NCI-H748 treated with DMSO at 0.1 percent for 48 hours (cell line): ENCODE measurements at regions not wholly inside any gene's neighbourhood (a gene's known extent, or its start where the extent isn't known, plus 50 kb on each side); places are given as distances from the start of the nearest gene placed in this dataset.
A peak's percentile ranks its signal among the peaks of the same experiment; 100 is the strongest.
"Not testable (repeated sequence)": the region's sequence is repeated elsewhere in the genome, so short reads cannot be mapped to it uniquely, and the experiment has no call there.

ENCODE experiments used
- DNase-seq: peaks from one replicate; lab custom pipeline; 2025; lab: John Stamatoyannopoulos, UW

- DNase-seq, result peak; percentile 49
Measured at GRCh38 chr4:97396097-97396496, 747.2 kb downstream of the STPG2 start.

- no peak for DNase-seq
Measured at GRCh38 chr4:97396605-97397004, 746.7 kb downstream of the STPG2 start.

DNA sequence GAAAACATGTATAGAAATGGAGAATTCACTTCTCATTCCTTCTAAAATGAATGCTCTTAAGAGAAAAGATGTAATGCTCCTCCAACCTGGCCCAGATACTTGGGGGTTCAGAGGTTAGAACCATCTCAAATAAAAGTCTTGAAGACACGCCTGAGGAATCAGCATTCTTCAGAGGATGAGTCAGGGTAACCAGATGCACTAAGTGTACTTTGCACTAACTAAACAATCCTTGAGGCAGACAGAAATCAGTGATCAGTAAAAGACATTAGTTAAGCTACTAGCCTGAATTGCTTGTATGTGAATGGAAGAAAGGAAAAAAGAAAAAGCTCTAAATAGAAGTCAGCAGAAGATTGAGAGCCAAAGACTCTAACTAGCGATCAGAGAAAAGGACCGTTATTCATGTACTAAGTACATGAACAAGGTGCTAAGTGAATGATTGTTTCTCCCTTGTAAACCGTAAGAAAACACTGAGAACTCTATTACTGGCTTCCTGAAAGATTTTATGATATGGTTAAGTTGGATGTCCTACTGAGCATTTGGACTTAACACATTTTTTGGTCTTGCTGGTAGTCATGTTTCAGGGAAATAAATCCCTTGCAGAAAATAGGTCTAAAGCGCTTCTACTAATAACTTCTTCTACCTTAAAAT, 738.3 kb downstream of the STPG2 start:
- no peak for DNase-seq

DNA sequence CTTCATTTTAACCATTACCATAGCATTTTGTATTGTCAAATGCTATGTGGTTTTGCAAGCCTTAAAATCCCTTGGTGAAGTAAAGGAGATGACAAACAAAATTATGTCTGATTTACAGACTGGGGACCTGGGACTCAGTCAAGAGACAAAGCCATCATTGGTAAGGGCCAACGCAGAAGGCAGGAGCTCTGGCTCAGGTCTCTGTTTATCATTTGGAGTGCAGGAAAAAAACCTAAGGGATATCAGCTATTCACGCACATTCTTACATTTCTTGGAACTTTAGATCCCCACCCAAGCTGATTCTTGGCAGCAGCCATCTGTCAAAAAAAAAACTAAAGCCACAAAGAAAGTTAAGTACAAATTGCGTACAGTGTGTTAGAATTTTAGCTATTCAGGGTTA, 731.9 kb downstream of the STPG2 start:
- no peak for DNase-seq

DNA sequence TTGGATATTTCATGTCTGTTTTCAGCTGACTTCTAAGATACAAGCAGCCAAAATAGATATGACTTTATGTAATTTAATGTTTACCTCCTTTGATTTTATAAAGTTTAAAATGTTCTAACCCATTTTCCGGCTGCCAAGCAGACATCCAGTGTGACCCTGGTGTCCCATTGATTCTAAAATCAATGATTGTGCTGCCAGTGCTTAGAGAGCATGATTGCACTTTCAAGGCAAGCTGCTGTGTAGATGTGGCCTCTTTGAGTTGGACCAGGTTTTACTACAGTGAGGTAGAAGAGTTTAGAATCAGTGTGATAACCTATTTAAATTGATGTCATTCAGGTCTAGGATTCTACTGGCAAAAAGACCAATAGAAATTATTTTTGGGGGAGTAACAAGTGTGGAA, 730.9 kb downstream of the STPG2 start:
- DNase-seq, result no peak

DNA sequence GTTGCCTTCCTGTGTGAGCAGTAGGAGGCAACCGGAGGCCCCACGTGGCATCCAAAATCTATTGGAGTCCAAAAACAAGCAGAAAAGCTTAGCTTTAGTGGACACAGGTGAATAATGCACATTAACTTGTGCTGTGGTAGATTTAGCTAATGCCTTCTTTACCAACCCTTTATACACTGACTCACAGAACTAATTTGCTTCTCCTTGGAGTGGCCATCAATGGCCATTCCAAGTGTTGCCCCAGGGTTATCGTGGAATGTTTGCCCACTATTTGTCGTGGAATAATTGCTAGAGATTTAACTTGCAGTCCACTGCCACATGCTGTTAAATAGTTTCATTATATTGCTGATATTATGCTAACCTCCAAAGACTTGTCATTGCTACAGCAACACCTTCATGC, 729.1 kb downstream of the STPG2 start:
- no peak for DNase-seq

- DNase-seq, result no peak
Measured at GRCh38 chr4:97432551-97432950, 710.7 kb downstream of the STPG2 start.

- not testable (repeated sequence) for DNase-seq
Measured at GRCh38 chr4:97437998-97438705, 705.1 kb downstream of the STPG2 start.

DNA sequence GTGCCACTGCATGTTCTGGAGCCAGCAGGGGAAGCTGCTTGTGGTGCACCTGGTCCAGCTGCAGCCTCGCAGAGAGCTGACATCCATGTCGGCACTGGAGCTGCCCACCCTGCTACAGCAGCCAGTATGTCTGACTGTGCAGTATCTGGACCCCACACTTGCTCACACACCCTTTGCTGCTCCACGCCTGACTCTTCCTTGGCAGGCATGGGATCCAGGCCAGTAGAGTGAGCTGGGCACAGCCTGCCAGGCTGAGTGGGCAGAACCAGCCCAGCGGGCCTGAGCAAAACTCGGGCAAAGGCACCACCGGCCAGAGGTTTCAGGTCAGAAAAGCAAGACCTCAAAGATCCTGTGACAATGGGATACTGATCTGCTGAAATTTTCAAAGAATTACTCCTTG, 690.1 kb downstream of the STPG2 start:
- no peak for DNase-seq

DNA sequence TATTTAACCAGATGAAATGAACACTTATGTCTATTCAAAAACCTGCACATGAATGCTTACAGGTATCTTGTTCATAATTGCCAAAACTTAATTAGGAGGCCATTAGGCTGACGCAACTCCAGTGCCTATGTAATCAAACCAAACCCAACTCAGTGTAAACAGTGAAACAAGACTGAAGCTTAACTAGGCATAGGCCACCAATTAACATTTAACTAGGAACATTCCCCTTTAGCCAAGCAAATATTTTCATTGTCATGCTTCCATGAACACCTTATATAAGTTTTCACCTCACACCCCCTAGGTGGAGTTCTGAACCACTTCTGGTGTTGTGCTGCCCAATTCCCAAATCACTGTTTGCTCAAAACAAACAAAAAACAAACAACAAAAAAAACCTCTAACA, 686.0 kb downstream of the STPG2 start:
- DNase-seq, result peak; percentile 90

- DNase-seq, result no peak
Measured at GRCh38 chr4:97468272-97468671, 675.0 kb downstream of the STPG2 start.

DNA sequence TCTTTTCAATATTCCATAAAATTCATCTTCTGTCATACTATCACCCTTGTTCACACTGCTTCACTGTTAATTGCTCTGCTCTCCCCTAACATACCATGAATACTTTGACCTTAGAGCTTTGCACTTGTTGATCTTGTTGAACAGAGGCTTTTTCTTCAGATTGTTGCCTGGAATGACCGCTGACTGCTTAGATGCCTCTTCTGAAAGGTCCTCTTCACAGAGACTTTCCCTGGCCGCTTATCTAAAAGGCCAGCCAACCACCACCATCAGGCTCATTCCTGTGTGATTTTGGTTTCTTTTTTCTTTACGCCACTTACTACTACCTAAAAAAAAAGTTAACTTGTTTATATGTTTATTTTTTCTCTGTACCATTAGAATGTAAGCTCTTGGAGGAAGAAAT, 667.7 kb downstream of the STPG2 start:
- no peak for DNase-seq

DNA sequence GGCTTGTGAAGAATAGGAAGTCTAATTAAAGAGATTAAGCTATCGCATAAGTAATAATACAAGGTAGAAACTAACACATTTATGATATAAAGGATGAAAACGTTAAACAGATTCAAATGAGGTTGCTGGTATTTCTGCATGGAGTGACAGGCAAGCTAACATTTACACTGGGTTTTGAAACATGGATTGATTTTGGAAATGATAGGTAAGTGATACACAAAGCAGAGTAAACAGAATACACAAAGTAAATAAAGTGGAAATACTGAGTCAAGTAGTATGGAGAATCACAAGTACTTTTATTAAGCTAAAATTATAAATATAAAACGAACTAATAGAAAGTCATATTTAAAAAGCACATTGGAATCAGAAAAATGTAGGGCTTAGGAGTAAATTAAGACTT, 665.3 kb downstream of the STPG2 start:
- no peak for DNase-seq

GRCh38 chr4:97479388-97479787, 663.9 kb downstream of the STPG2 start:
- DNase-seq, result no peak

GRCh38 chr4:97491856-97492255, 651.4 kb downstream of the STPG2 start:
- no peak for DNase-seq

- no peak for DNase-seq
Measured at GRCh38 chr4:97493815-97494518, 649.3 kb downstream of the STPG2 start.

DNA sequence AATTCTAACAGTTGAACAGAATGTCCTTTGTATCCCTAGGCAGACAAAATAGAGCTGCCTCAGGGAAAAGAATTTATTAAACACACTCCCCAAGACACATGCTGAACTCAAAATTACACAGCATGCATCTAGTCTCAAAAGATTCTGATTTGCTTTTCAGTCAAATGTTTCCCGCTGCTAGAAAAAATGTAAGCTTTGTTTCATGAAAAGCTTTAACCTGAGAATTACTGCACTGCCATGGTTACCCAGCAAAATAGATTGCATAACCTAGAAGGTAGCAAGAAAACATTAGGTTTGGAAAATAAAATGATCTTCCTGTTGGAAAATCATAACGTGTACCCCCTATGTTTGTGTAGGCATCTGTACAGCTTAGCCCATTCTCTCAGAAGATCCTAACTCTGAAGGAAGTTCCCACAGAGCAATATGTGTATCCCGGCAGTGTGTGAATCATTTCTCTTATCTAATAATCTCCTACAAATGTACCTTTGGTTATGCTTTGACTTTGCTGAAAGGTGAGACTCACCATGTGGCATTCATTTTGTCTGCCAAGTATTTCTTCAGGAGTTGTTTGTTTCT, 646.9 kb downstream of the STPG2 start:
- DNase-seq, result no peak

- no peak for DNase-seq
Measured at GRCh38 chr4:97498875-97499274, 644.4 kb downstream of the STPG2 start.

DNA sequence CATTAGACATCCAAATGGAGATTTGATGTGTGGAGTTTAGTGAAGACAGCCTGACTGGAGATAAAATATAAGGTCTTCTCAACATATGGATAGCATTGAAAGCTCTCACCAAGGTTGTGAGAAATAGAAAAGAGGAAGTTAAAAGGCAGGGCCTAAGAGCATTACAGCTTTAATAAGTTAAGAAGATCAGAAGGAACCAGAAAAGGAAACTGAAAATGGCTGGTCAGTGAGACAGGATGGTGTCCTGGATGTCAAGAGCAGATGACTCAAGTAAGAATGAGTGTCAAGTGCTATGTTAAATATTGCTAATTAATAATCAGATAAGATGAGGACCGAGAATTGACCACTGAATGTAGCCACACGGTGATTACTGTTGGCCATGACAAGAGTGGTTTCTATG, 642.9 kb downstream of the STPG2 start:
- no peak for DNase-seq

GRCh38 chr4:97504713-97505112, 638.6 kb downstream of the STPG2 start:
- no peak for DNase-seq

GRCh38 chr4:97507587-97508245, 635.6 kb downstream of the STPG2 start:
- no peak for DNase-seq
